ENCODE measurements at regions not wholly inside any gene's neighbourhood (a gene's known extent, or its start where the extent isn't known, plus 50 kb on each side); places are given as distances from the start of the nearest gene placed in this dataset.

- Histone ChIP-seq H3K9me3 (ENCODE audit: control insufficient read depth, low read length) (no peaks in the 10 kb centered on the region), H2AFZ (ENCODE audit: low read depth, low read length) (no peak overlapping the region), H2BK5ac (ENCODE audit: low read depth, low read length, poor library complexity, severe bottlenecking) (no peak overlapping the region), H3K4ac (ENCODE audit: low read depth in 1 of 2, low read length in 2 of 2) (no peak overlapping the region), H3K18ac (ENCODE audit: low read depth in 1 of 2, low read length in 2 of 2) (no peak overlapping the region), H4K8ac (ENCODE audit: low read length) (no peak overlapping the region), H2BK15ac (ENCODE audit: low read depth, poor library complexity, severe bottlenecking) (peak overlapping the region; percentile 3), H3K23ac (ENCODE audit: low read length in 2 of 2) (no peak overlapping the region), H2BK120ac (ENCODE audit: low read depth, low read length) (no peak overlapping the region), H3K14ac (ENCODE audit: low read length in 2 of 2) (no peak overlapping the region), H3K36me3 (ENCODE audit: control insufficient read depth in 1 of 2, insufficient read depth in 2 of 2, low read depth in 1 of 2, low read length in 2 of 2) (no peaks in the 10 kb centered on the region), H3K4me3 (ENCODE audit: insufficient read depth in 1 of 2, low read depth in 1 of 2, low read length in 2 of 2) (peak overlapping the region in 1 of 2 experiments; percentile 51), H3K79me1 (replicated peaks; ENCODE audit: low read length, poor library complexity, severe bottlenecking) (no peaks in the 10 kb centered on the region), H3K4me1 (ENCODE audit: control insufficient read depth, insufficient read depth, low read depth, low read length) (peaks cover 1% of the 10 kb centered on the region), H3K27ac (ENCODE audit: low read length, poor library complexity, severe bottlenecking) (no peak overlapping the region), H4K91ac (ENCODE audit: low read length) (no peak overlapping the region), H2AK5ac (ENCODE audit: low read length, severe bottlenecking) (no peak overlapping the region), H3K27me3 (ENCODE audit: control insufficient read depth in 1 of 2, insufficient read depth in 1 of 2, low read length in 2 of 2) (peaks cover 0 to 4% of the 10 kb centered on the region in 2 experiments), H3K4me2 (ENCODE audit: low read length, poor library complexity, severe bottlenecking) (no peak overlapping the region), H3K9ac (ENCODE audit: low read length) (peak overlapping the region; percentile 54), H2BK12ac (ENCODE audit: low read length in 2 of 2) (no peak overlapping the region)
- 94% methylated on average over 7 of the region's 7 CpGs for WGBS
- no peak for DNase-seq
These were observed 249.7 kb downstream of the SPTSSA start for GRCh38 chr14:34212172-34212929.

- H3K27me3 ChIP-seq (ENCODE audit: control insufficient read depth in 1 of 2, insufficient read depth in 1 of 2, low read length in 2 of 2), result peaks cover 0 to 4% of the 10 kb centered on the region in 2 experiments
- H3K14ac ChIP-seq (ENCODE audit: low read length in 2 of 2), result no peak overlapping the region
- no peak overlapping the region for H2AK5ac ChIP-seq (ENCODE audit: low read length, severe bottlenecking)
- no peak overlapping the region for H2AFZ ChIP-seq (ENCODE audit: low read depth, low read length)
- no peak overlapping the region for H2BK12ac ChIP-seq (ENCODE audit: low read length in 2 of 2)
- H3K27ac ChIP-seq (ENCODE audit: low read length, poor library complexity, severe bottlenecking), result no peak overlapping the region
- H3K9ac ChIP-seq (ENCODE audit: low read length), result peak overlapping the region; percentile 54
- H4K91ac ChIP-seq (ENCODE audit: low read length), result no peak overlapping the region
- no peak overlapping the region for H3K4me2 ChIP-seq (ENCODE audit: low read length, poor library complexity, severe bottlenecking)
- H2BK5ac ChIP-seq (ENCODE audit: low read depth, low read length, poor library complexity, severe bottlenecking), result no peak overlapping the region
- 71% methylated on average over 3 of the region's 3 CpGs for WGBS
- H3K4me1 ChIP-seq (ENCODE audit: control insufficient read depth, insufficient read depth, low read depth, low read length), result peaks cover 1% of the 10 kb centered on the region
- H4K8ac ChIP-seq (ENCODE audit: low read length), result no peak overlapping the region
- no peak overlapping the region for H3K23ac ChIP-seq (ENCODE audit: low read length in 2 of 2)
- no peaks in the 10 kb centered on the region for H3K79me1 ChIP-seq (replicated peaks; ENCODE audit: low read length, poor library complexity, severe bottlenecking)
- H3K18ac ChIP-seq (ENCODE audit: low read depth in 1 of 2, low read length in 2 of 2), result no peak overlapping the region
- peak overlapping the region in 1 of 2 experiments; percentile 51 for H3K4me3 ChIP-seq (ENCODE audit: insufficient read depth in 1 of 2, low read depth in 1 of 2, low read length in 2 of 2)
- no peaks in the 10 kb centered on the region for H3K36me3 ChIP-seq (ENCODE audit: control insufficient read depth in 1 of 2, insufficient read depth in 2 of 2, low read depth in 1 of 2, low read length in 2 of 2)
- DNase-seq, result peak; percentile 11
- no peak overlapping the region for H3K4ac ChIP-seq (ENCODE audit: low read depth in 1 of 2, low read length in 2 of 2)
- no peak overlapping the region for H2BK15ac ChIP-seq (ENCODE audit: low read depth, poor library complexity, severe bottlenecking)
- H2BK120ac ChIP-seq (ENCODE audit: low read depth, low read length), result no peak overlapping the region
- H3K9me3 ChIP-seq (ENCODE audit: control insufficient read depth, low read length), result no peaks in the 10 kb centered on the region
These were observed 250.3 kb downstream of the SPTSSA start for GRCh38 chr14:34211732-34212131.

GRCh38 chr14:34208532-34208931 is 253.5 kb downstream of the SPTSSA start:
- H3K18ac ChIP-seq (ENCODE audit: low read depth in 1 of 2, low read length in 2 of 2), result no peak overlapping the region
- H2BK15ac ChIP-seq (ENCODE audit: low read depth, poor library complexity, severe bottlenecking), result no peak overlapping the region
- H2AFZ ChIP-seq (ENCODE audit: low read depth, low read length), result no peak overlapping the region
- H3K23ac ChIP-seq (ENCODE audit: low read length in 2 of 2), result no peak overlapping the region
- 68% methylated on average over 3 of the region's 3 CpGs for WGBS
- no peak overlapping the region for H3K4me2 ChIP-seq (ENCODE audit: low read length, poor library complexity, severe bottlenecking)
- no peak overlapping the region for H3K14ac ChIP-seq (ENCODE audit: low read length in 2 of 2)
- no peak overlapping the region for H2BK5ac ChIP-seq (ENCODE audit: low read depth, low read length, poor library complexity, severe bottlenecking)
- H3K36me3 ChIP-seq (ENCODE audit: control insufficient read depth in 1 of 2, insufficient read depth in 2 of 2, low read depth in 1 of 2, low read length in 2 of 2), result no peaks in the 10 kb centered on the region
- peaks cover 1% of the 10 kb centered on the region for H3K4me1 ChIP-seq (ENCODE audit: control insufficient read depth, insufficient read depth, low read depth, low read length)
- no peak for DNase-seq
- no peak overlapping the region for H2AK5ac ChIP-seq (ENCODE audit: low read length, severe bottlenecking)
- no peak overlapping the region for H3K4me3 ChIP-seq (ENCODE audit: insufficient read depth in 1 of 2, low read depth in 1 of 2, low read length in 2 of 2)
- peaks cover 0 to 4% of the 10 kb centered on the region in 2 experiments for H3K27me3 ChIP-seq (ENCODE audit: control insufficient read depth in 1 of 2, insufficient read depth in 1 of 2, low read length in 2 of 2)
- H3K9ac ChIP-seq (ENCODE audit: low read length), result no peak overlapping the region
- H4K91ac ChIP-seq (ENCODE audit: low read length), result no peak overlapping the region
- no peak overlapping the region for H2BK120ac ChIP-seq (ENCODE audit: low read depth, low read length)
- H2BK12ac ChIP-seq (ENCODE audit: low read length in 2 of 2), result no peak overlapping the region
- no peaks in the 10 kb centered on the region for H3K9me3 ChIP-seq (ENCODE audit: control insufficient read depth, low read length)
- no peak overlapping the region for H3K4ac ChIP-seq (ENCODE audit: low read depth in 1 of 2, low read length in 2 of 2)
- H4K8ac ChIP-seq (ENCODE audit: low read length), result no peak overlapping the region
- H3K27ac ChIP-seq (ENCODE audit: low read length, poor library complexity, severe bottlenecking), result no peak overlapping the region
- H3K79me1 ChIP-seq (replicated peaks; ENCODE audit: low read length, poor library complexity, severe bottlenecking), result no peaks in the 10 kb centered on the region

GRCh38 chr14:34205799-34206198 is 254.9 kb upstream of the EGLN3 start:
- Histone ChIP-seq H4K8ac (ENCODE audit: low read length) (no peak overlapping the region), H3K14ac (ENCODE audit: low read length in 2 of 2) (no peak overlapping the region), H3K4me3 (ENCODE audit: insufficient read depth in 1 of 2, low read depth in 1 of 2, low read length in 2 of 2) (no peak overlapping the region), H3K9me3 (ENCODE audit: control insufficient read depth, low read length) (no peaks in the 10 kb centered on the region), H2BK15ac (ENCODE audit: low read depth, poor library complexity, severe bottlenecking) (no peak overlapping the region), H3K18ac (ENCODE audit: low read depth in 1 of 2, low read length in 2 of 2) (no peak overlapping the region), H3K4ac (ENCODE audit: low read depth in 1 of 2, low read length in 2 of 2) (no peak overlapping the region), H2BK120ac (ENCODE audit: low read depth, low read length) (no peak overlapping the region), H2AK5ac (ENCODE audit: low read length, severe bottlenecking) (no peak overlapping the region), H3K27ac (ENCODE audit: low read length, poor library complexity, severe bottlenecking) (no peak overlapping the region), H3K9ac (ENCODE audit: low read length) (no peak overlapping the region), H2BK5ac (ENCODE audit: low read depth, low read length, poor library complexity, severe bottlenecking) (no peak overlapping the region), H4K91ac (ENCODE audit: low read length) (no peak overlapping the region), H3K23ac (ENCODE audit: low read length in 2 of 2) (no peak overlapping the region), H2AFZ (ENCODE audit: low read depth, low read length) (no peak overlapping the region), H3K4me1 (ENCODE audit: control insufficient read depth, insufficient read depth, low read depth, low read length) (no peaks in the 10 kb centered on the region), H2BK12ac (ENCODE audit: low read length in 2 of 2) (no peak overlapping the region), H3K36me3 (ENCODE audit: control insufficient read depth in 1 of 2, insufficient read depth in 2 of 2, low read depth in 1 of 2, low read length in 2 of 2) (no peaks in the 10 kb centered on the region), H3K4me2 (ENCODE audit: low read length, poor library complexity, severe bottlenecking) (no peak overlapping the region), H3K79me1 (replicated peaks; ENCODE audit: low read length, poor library complexity, severe bottlenecking) (no peaks in the 10 kb centered on the region), H3K27me3 (ENCODE audit: control insufficient read depth in 1 of 2, insufficient read depth in 1 of 2, low read length in 2 of 2) (no peaks in the 10 kb centered on the region)
- WGBS, result 86% methylated on average over 1 of the region's 1 CpG
- no peak for DNase-seq

Data from mesenchymal stem cell (in vitro differentiated cells and primary cell).